Spleen (tissue), 7 donors: ENCODE measurements at regions not wholly inside any gene's neighbourhood (a gene's known extent, or its start where the extent isn't known, plus 50 kb on each side); places are given as distances from the start of the nearest gene placed in this dataset.

Experiments
- CTCF ChIP-seq, 11 experiments: fragments of 200-600 bp in 7 of 11; fragments of 450-650 bp in 4 of 11; sonication (generic) in 4 of 11; IDR thresholded peaks in 8 of 11; conservative IDR thresholded peaks in 3 of 11; 1 replicate in 7 of 11; 2 replicates in 4 of 11; pipeline versions ENCODE4 v1.4.0 to v1.8.0; 2016 to 2021; ENCODE audit warnings: antibody characterized with exemption in 11 of 11, inconsistent platforms in 4 of 11, mild to moderate bottlenecking in 1 of 11
- POLR2A ChIP-seq, 3 donors: fragments of 450-650 bp; IDR thresholded peaks; one replicate each; pipeline ENCODE4 v1.5.1; 2017; ENCODE audit warnings: antibody characterized with exemption in 3 of 3, mild to moderate bottlenecking in 1 of 3
- donor health status: DM: no; HTN: no; CAD: no; lungs with moderate emphysema.
- donor health status: DM: no; HTN: no; CAD: no.
- donor health status: DM: no; HTN: no; CAD: no.

GRCh38 chr1:90850181-90850897, 133.2 kb upstream of the BARHL2 start:
- no peak for TF ChIP-seq CTCF (IDR thresholded peaks at IDR 0.05 in 8 of 11, conservative IDR thresholded peaks at IDR 0.05 in 3 of 11)
- no peak for TF ChIP-seq POLR2A (IDR thresholded peaks at IDR 0.05)
